Activated naive CD4-positive, alpha-beta T cell treated with anti-CD3 and anti-CD28 coated beads for 36 hours (primary cell): ENCODE measurements at regions not wholly inside any gene's neighbourhood (a gene's known extent, or its start where the extent isn't known, plus 50 kb on each side); places are given as distances from the start of the nearest gene placed in this dataset.

Experiments
- CTCF ChIA-PET: fragments of 350-600 bp; sonication (Branson Sonifier 250); formaldehyde crosslinking; loops from one replicate; lab custom pipeline; 2021; ENCODE audit warnings: antibody characterized with exemption; lab: Charles Lee
- DNase-seq: peaks from one replicate; pipeline ENCODE4 v3.0.0-alpha.2; 2020
- H3K27ac Mint-ChIP-seq: one replicate; pipeline ENCODE4 v1.8.0; 2021; ENCODE audit warnings: mild to moderate bottlenecking, mixed read lengths
- H3K27me3 Mint-ChIP-seq: one replicate; pipeline ENCODE4 v1.8.0; 2021; ENCODE audit warnings: low read depth, mixed read lengths
- H3K36me3 Mint-ChIP-seq: one replicate; pipeline ENCODE4 v1.8.0; 2021; ENCODE audit warnings: low read depth, mixed read lengths
- H3K4me1 Mint-ChIP-seq: one replicate; pipeline ENCODE4 v1.8.0; 2021; ENCODE audit warnings: low read depth, mixed read lengths
- H3K4me3 Mint-ChIP-seq: one replicate; pipeline ENCODE4 v1.8.0; 2021; ENCODE audit warnings: mild to moderate bottlenecking, moderate library complexity, mixed read lengths
- H3K9me3 Mint-ChIP-seq: one replicate; pipeline ENCODE4 v1.8.0; 2021; ENCODE audit warnings: mixed read lengths
- intact Hi-C: fragments of 100-400 bp; cut with micrococcal nuclease; formaldehyde crosslinking; loops from one replicate; pipeline ENCODE4 v1.15.1; 2023

DNA sequence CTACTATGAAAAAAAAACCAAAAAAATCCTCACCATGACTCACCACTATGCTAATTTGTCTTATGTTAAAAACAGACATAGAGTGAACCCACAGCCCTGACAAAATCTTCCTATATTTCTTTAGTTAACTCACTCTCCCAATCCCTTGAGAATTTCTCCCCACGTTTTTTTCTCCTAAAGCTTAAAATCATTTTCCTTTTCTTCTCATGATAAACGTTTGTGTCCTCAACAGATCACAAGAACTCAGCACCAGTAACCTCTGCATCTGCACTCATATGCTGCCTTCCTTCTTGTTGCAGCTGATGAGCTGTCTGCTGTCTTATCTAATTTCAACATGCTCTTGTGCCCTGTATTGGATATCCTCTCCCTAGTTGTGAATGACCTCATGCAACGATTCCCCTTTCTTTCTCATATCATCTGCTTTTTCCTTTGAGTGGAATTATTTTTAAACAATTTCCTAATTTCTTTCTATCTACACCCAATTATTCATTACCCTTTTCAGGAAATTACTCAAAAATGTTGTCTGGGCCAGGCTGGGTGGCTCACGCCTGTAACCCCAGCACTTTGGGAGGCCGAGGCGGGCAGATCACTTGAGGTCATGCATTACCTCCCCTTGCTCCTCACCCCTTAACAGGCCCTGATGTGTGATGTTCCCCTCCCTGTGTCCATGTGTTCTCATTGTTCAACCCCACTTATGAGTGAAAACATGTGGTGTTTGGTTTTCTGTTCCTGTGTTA is 427.5 kb upstream of the MGAT4C start:
- CTCF ChIA-PET = no interaction called here
- H3K36me3 Mint-ChIP-seq = no peaks in the 10 kb centered on the region

DNA sequence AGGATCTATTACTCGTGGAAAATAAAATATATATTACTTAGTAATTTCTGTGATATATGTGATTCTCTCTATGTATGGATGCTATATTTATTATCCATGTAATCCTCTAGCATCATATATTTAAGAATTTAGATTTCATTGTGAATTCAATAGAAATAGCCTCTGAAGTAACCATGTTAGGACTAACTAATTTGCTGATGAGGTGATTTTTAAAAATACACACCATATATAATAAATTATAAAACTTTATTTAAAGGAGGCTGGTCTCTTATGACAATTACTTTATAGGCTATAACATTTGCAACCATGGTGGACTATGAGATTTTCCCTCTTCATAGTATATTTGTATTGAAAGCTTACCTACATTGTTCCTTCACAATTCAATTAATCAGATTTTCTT is 424.9 kb upstream of the MGAT4C start:
- no peak overlapping the region for H3K27ac Mint-ChIP-seq
- DNase-seq = no peak
- no peaks in the 10 kb centered on the region for H3K36me3 Mint-ChIP-seq
- peaks cover 7% of the 10 kb centered on the region for H3K9me3 Mint-ChIP-seq
- no peak overlapping the region for H3K4me3 Mint-ChIP-seq
- H3K27me3 Mint-ChIP-seq = no peaks in the 10 kb centered on the region
- CTCF ChIA-PET = interaction anchor here (0.7 kb wide), 1 partner anchor 1259 kb away, joined by 3 read pairs; no protein-coding TSS in a partner anchor
- H3K4me1 Mint-ChIP-seq = no peaks in the 10 kb centered on the region
- intact Hi-C loops = no loop called here

More for the DNA sequence above, 427.5 kb upstream of the MGAT4C start:
- no peak for DNase-seq
- intact Hi-C loops = no loop called here
- H3K9me3 Mint-ChIP-seq = peaks cover 25% of the 10 kb centered on the region
- no peak overlapping the region for H3K4me3 Mint-ChIP-seq
- H3K27me3 Mint-ChIP-seq = no peaks in the 10 kb centered on the region
- H3K27ac Mint-ChIP-seq = no peak overlapping the region
- no peaks in the 10 kb centered on the region for H3K4me1 Mint-ChIP-seq

GRCh38 chr12:86675197-86675596 is 419.0 kb upstream of the MGAT4C start:
- Mint-ChIP-seq H3K36me3 (no peaks in the 10 kb centered on the region), H3K9me3 (peaks cover 4% of the 10 kb centered on the region), H3K4me3 (no peak overlapping the region), H3K4me1 (no peaks in the 10 kb centered on the region), H3K27ac (no peak overlapping the region), H3K27me3 (no peaks in the 10 kb centered on the region)
- intact Hi-C loops = no loop called here
- CTCF ChIA-PET = no interaction called here
- no peak for DNase-seq

- Mint-ChIP-seq H3K9me3 (peaks cover 4% of the 10 kb centered on the region), H3K27me3 (no peaks in the 10 kb centered on the region), H3K27ac (no peak overlapping the region), H3K4me1 (no peaks in the 10 kb centered on the region), H3K36me3 (no peaks in the 10 kb centered on the region), H3K4me3 (no peak overlapping the region)
- DNase-seq = no peak
- intact Hi-C loops = no loop called here
- CTCF ChIA-PET = no interaction called here
Observed at GRCh38 chr12:86670986-86671385, 414.8 kb upstream of the MGAT4C start.

DNA sequence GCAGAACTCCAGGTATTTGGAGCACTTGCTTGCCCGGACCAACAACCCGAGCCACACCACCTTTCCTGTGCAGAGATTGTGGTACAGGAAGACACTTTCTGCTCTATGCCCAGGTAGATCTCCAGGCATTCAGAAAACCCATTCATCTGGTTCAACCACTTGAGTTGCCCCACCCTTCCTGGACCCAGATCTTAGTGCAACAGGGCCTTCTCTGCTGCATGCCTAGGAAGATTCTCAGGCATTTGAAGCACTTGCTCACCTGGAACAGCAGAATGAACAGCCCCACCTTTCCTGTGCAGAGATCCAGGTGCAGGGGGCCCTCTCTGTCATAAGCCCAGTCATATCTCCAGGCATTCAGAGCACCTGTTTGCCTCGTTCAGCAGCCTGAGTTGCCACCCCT is 412.8 kb upstream of the MGAT4C start:
- no peak for DNase-seq
- H3K36me3 Mint-ChIP-seq = no peaks in the 10 kb centered on the region
- no peaks in the 10 kb centered on the region for H3K4me1 Mint-ChIP-seq
- H3K27me3 Mint-ChIP-seq = no peaks in the 10 kb centered on the region
- H3K9me3 Mint-ChIP-seq = peaks cover 3% of the 10 kb centered on the region
- no peak overlapping the region for H3K27ac Mint-ChIP-seq
- intact Hi-C loops = no loop called here
- H3K4me3 Mint-ChIP-seq = no peak overlapping the region
- CTCF ChIA-PET = no interaction called here

- Mint-ChIP-seq H3K4me3 (no peak overlapping the region), H3K9me3 (peaks cover 2% of the 10 kb centered on the region), H3K36me3 (no peaks in the 10 kb centered on the region), H3K27me3 (no peaks in the 10 kb centered on the region), H3K27ac (no peak overlapping the region), H3K4me1 (no peaks in the 10 kb centered on the region)
- intact Hi-C loops = no loop called here
- CTCF ChIA-PET = no interaction called here
- DNase-seq = no peak
Observed at GRCh38 chr12:86666316-86666715, 410.1 kb upstream of the MGAT4C start.

DNA sequence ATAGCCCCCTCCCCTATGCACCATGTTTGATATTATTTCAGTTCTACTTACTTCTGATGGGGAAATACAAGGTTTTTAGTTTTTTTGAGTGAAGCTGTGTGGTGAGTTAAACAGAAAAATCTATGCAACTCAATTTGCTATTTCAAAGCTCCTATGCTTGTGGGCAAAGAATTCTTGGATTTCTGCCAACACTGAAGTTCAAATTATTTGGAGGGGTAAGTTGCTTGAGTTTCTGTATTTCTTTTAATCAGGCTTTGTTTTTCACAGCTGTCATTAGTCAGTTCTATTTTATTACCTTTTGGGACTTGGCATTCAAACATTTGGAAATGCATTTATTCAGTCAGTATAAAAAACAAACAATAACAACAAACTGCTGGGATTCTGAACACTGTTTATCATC is 407.5 kb upstream of the MGAT4C start:
- no peak overlapping the region for H3K27ac Mint-ChIP-seq
- no peak overlapping the region for H3K4me3 Mint-ChIP-seq
- CTCF ChIA-PET = no interaction called here
- H3K4me1 Mint-ChIP-seq = no peaks in the 10 kb centered on the region
- DNase-seq = no peak
- peaks cover 1% of the 10 kb centered on the region for H3K9me3 Mint-ChIP-seq
- H3K36me3 Mint-ChIP-seq = no peaks in the 10 kb centered on the region
- no peaks in the 10 kb centered on the region for H3K27me3 Mint-ChIP-seq
- intact Hi-C loops = no loop called here

GRCh38 chr12:86663173-86663572 is 407.0 kb upstream of the MGAT4C start:
- Mint-ChIP-seq H3K27ac (no peak overlapping the region), H3K4me1 (no peaks in the 10 kb centered on the region), H3K4me3 (no peak overlapping the region), H3K9me3 (peaks cover 1% of the 10 kb centered on the region), H3K27me3 (no peaks in the 10 kb centered on the region), H3K36me3 (no peaks in the 10 kb centered on the region)
- intact Hi-C loops = no loop called here
- CTCF ChIA-PET = no interaction called here
- DNase-seq = no peak

DNA sequence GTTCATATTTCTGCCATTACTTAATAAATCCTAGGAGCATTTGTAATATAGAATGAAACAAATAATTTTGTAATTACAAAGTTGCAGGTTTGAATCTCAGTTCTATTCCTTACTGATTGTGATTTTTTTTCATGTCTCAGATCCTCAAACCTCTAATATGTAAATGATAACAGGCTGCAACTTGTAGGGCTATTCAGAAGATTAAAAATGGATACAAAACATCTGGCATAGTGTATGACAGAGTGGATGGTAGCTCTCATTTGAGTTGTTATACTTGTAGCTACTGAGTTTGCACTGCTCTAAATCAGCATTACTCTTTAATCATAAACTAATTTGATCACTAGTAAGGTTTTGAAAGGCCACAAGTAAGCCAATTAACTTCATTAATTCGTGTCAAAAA is 406.3 kb upstream of the MGAT4C start:
- no peaks in the 10 kb centered on the region for H3K27me3 Mint-ChIP-seq
- CTCF ChIA-PET = no interaction called here
- intact Hi-C loops = no loop called here

DNA sequence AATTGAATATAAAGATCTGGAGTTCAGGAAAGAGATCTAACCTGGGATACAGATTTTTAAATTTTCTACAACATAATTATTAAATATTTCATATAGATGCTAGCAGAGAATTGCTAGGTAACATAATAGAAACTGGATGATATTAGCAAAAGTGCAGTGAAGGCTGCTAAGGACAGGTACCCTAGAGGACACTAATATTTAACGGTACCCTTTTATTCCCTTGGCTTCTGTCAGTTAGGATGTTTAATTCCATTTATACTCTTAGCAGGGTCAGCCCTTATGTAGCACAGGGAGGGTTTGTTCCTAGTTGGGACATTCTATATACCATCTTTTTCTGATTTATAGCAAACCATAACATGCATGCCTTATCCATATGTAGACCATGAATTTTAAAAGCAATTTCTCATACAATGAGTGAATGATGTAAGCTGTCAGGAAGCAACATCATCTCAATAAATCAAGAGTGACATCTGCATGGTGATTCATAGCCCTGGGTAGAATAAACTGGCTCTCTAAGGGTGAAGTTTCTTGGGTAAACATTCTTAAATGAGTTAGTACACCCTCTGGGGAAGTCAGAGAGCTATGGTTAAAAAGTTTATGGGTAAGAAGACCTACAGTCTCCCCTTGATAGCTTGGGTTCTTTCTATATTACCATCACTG is 404.4 kb upstream of the MGAT4C start:
- DNase-seq = no peak
- Mint-ChIP-seq H3K36me3 (no peaks in the 10 kb centered on the region), H3K27me3 (no peaks in the 10 kb centered on the region), H3K9me3 (peaks cover 1% of the 10 kb centered on the region), H3K4me3 (no peak overlapping the region), H3K4me1 (no peaks in the 10 kb centered on the region), H3K27ac (no peak overlapping the region)
- CTCF ChIA-PET = interaction anchor here (0.6 kb wide), 1 partner anchor 8 kb away, joined by 5 read pairs; no protein-coding TSS in a partner anchor
- intact Hi-C loops = no loop called here

More for the DNA sequence above, 406.3 kb upstream of the MGAT4C start:
- no peak for DNase-seq
- H3K4me3 Mint-ChIP-seq = no peak overlapping the region
- no peak overlapping the region for H3K27ac Mint-ChIP-seq
- H3K36me3 Mint-ChIP-seq = no peaks in the 10 kb centered on the region
- peaks cover 1% of the 10 kb centered on the region for H3K9me3 Mint-ChIP-seq
- H3K4me1 Mint-ChIP-seq = no peaks in the 10 kb centered on the region

GRCh38 chr12:86659985-86660384 is 403.8 kb upstream of the MGAT4C start:
- H3K4me3 Mint-ChIP-seq = no peak overlapping the region
- H3K9me3 Mint-ChIP-seq = peaks cover 1% of the 10 kb centered on the region
- no peak overlapping the region for H3K27ac Mint-ChIP-seq
- intact Hi-C loops = no loop called here
- no peaks in the 10 kb centered on the region for H3K36me3 Mint-ChIP-seq
- CTCF ChIA-PET = interaction anchor here (0.6 kb wide), 1 partner anchor 8 kb away, joined by 5 read pairs; no protein-coding TSS in a partner anchor
- no peaks in the 10 kb centered on the region for H3K27me3 Mint-ChIP-seq
- DNase-seq = no peak
- H3K4me1 Mint-ChIP-seq = no peaks in the 10 kb centered on the region

GRCh38 chr12:86658303-86658702 is 402.1 kb upstream of the MGAT4C start:
- no peaks in the 10 kb centered on the region for H3K9me3 Mint-ChIP-seq
- H3K36me3 Mint-ChIP-seq = no peaks in the 10 kb centered on the region
- DNase-seq = no peak
- intact Hi-C loops = no loop called here
- no peaks in the 10 kb centered on the region for H3K27me3 Mint-ChIP-seq
- no peaks in the 10 kb centered on the region for H3K4me1 Mint-ChIP-seq
- H3K4me3 Mint-ChIP-seq = no peak overlapping the region
- CTCF ChIA-PET = no interaction called here
- H3K27ac Mint-ChIP-seq = no peak overlapping the region

- CTCF ChIA-PET = no interaction called here
- H3K27me3 Mint-ChIP-seq = no peaks in the 10 kb centered on the region
- no peak for DNase-seq
- H3K4me3 Mint-ChIP-seq = no peak overlapping the region
- H3K27ac Mint-ChIP-seq = no peak overlapping the region
- no peaks in the 10 kb centered on the region for H3K4me1 Mint-ChIP-seq
- intact Hi-C loops = no loop called here
- H3K36me3 Mint-ChIP-seq = no peaks in the 10 kb centered on the region
- no peaks in the 10 kb centered on the region for H3K9me3 Mint-ChIP-seq
Observed at GRCh38 chr12:86647800-86648199, 391.6 kb upstream of the MGAT4C start.
